PC-9 (cell line): ENCODE measurements at regions not wholly inside any gene's neighbourhood (a gene's known extent, or its start where the extent isn't known, plus 50 kb on each side); places are given as distances from the start of the nearest gene placed in this dataset.

ENCODE experiments used
- BruUV-seq: library from RNA; stranded (reverse); fragments of 400-500 nt; replicated peaks from 2 replicates; lab custom pipeline; 2021; lab: Mats Ljungman, UMichigan
- CTCF ChIA-PET: fragments of 300-600 bp; sonication (Branson Sonifier 250); formaldehyde crosslinking; loops from one replicate; lab custom pipeline; 2022; ENCODE audit warnings: antibody characterized with exemption; lab: Charles Lee
- POLR2A ChIA-PET: fragments of 300-600 bp; sonication (Branson Sonifier 250); formaldehyde crosslinking; loops from one replicate; lab custom pipeline; 2022; ENCODE audit warnings: antibody characterized with exemption; ENCODE audit not compliant: unreplicated experiment; lab: Charles Lee
- DNase-seq, 2 experiments: peaks; one replicate each; pipeline versions ENCODE4 v3.0.0 to v3.0.0-alpha.2; 2015 to 2022; ENCODE audit warnings: mixed read lengths in 1 of 2
- H2AFZ ChIP-seq: fragments of 200-600 bp; sonication (generic); 2 replicates; pipeline ENCODE4 v1.8.1; 2017; ENCODE audit warnings: antibody characterized with exemption
- H3F3A ChIP-seq: fragments of 200-600 bp; sonication (generic); 2 replicates; pipeline ENCODE4 v1.8.1; 2017; ENCODE audit warnings: antibody characterized with exemption, mild to moderate bottlenecking, low read depth; ENCODE audit not compliant: insufficient read depth
- H3K27ac ChIP-seq: fragments of 200-600 bp; sonication (generic); 2 replicates; pipeline ENCODE4 v1.6.1; 2016; ENCODE audit warnings: mixed run types
- H3K27me3 ChIP-seq: fragments of 200-600 bp; sonication (generic); 2 replicates; pipeline ENCODE4 v1.6.1; 2016; ENCODE audit warnings: low read depth, mixed run types; ENCODE audit not compliant: insufficient read depth
- H3K36me3 ChIP-seq: fragments of 200-600 bp; sonication (generic); 2 replicates; pipeline ENCODE4 v1.6.1; 2016; ENCODE audit warnings: low read depth, mixed run types
- H3K4me1 ChIP-seq: fragments of 200-600 bp; sonication (generic); replicated peaks from 2 replicates; pipeline ENCODE4 v1.6.1; 2016; ENCODE audit warnings: mixed run types; ENCODE audit not compliant: insufficient read depth
- H3K4me2 ChIP-seq: fragments of 200-600 bp; sonication (generic); 2 replicates; pipeline ENCODE4 v1.6.1; 2017; ENCODE audit warnings: mixed run types
- H3K4me3 ChIP-seq: fragments of 200-600 bp; sonication (generic); 2 replicates; pipeline ENCODE4 v1.6.1; 2016; ENCODE audit warnings: mixed run types
- H3K79me2 ChIP-seq: fragments of 200-600 bp; sonication (generic); 2 replicates; pipeline ENCODE4 v1.6.1; 2017; ENCODE audit warnings: low read depth, mixed run types
- H3K9me2 ChIP-seq: fragments of 200-600 bp; sonication (generic); 2 replicates; pipeline ENCODE4 v1.8.1; 2017; ENCODE audit warnings: mild to moderate bottlenecking; ENCODE audit not compliant: insufficient read depth
- H3K9me3 ChIP-seq: fragments of 200-600 bp; sonication (generic); 2 replicates; pipeline ENCODE4 v1.8.1; 2016; ENCODE audit warnings: low read depth; ENCODE audit not compliant: insufficient read depth
- H4K20me1 ChIP-seq: fragments of 200-600 bp; sonication (generic); 2 replicates; pipeline ENCODE4 v1.8.1; 2017; ENCODE audit not compliant: insufficient read depth
- CTCF ChIP-seq: fragments of 200-600 bp; sonication (generic); conservative IDR thresholded peaks from 2 replicates; pipeline ENCODE4 v1.6.1; 2017; ENCODE audit warnings: mixed run types, antibody characterized with exemption, mild to moderate bottlenecking, moderate library complexity
- EZH2 ChIP-seq: fragments of 200-600 bp; sonication (generic); IDR thresholded peaks from 2 replicates; pipeline ENCODE4 v1.8.0; 2017; ENCODE audit warnings: antibody characterized with exemption, low read depth
- intact Hi-C: fragments of 100-400 bp; cut with micrococcal nuclease; formaldehyde crosslinking; loops from one replicate; pipeline ENCODE4 v1.10.0; 2022; ENCODE audit not compliant: unreplicated experiment

- Histone ChIP-seq H3K9me2 (no peaks in the 10 kb centered on the region), H4K20me1 (no peaks in the 10 kb centered on the region), H3F3A (no peaks in the 10 kb centered on the region), H3K4me3 (no peak overlapping the region), H3K27me3 (no peaks in the 10 kb centered on the region), H3K27ac (no peak overlapping the region), H3K4me1 (no peaks in the 10 kb centered on the region), H3K79me2 (no peaks in the 10 kb centered on the region), H2AFZ (no peak overlapping the region), H3K36me3 (no peaks in the 10 kb centered on the region), H3K4me2 (no peak overlapping the region), H3K9me3 (no peaks in the 10 kb centered on the region)
- intact Hi-C loops: no loop called here
- CTCF ChIA-PET: no interaction called here
- no peak for DNase-seq
- BruUV-seq: no TSS peak
- POLR2A ChIA-PET: no interaction called here
- no peak for TF ChIP-seq EZH2
- TF ChIP-seq CTCF: no peak
These were observed 845.9 kb upstream of the PCDH9 start for GRCh38 chr13:68076046-68076445.

- Histone ChIP-seq H3K4me3 (no peak overlapping the region), H3F3A (no peaks in the 10 kb centered on the region), H3K27ac (no peak overlapping the region), H3K4me2 (no peak overlapping the region), H2AFZ (0 out of 2 replicates have a peak overlapping the region, but pooled peaks have one; percentile 12), H3K79me2 (no peaks in the 10 kb centered on the region), H3K27me3 (no peaks in the 10 kb centered on the region), H3K36me3 (no peaks in the 10 kb centered on the region), H3K4me1 (no peaks in the 10 kb centered on the region), H4K20me1 (no peaks in the 10 kb centered on the region), H3K9me2 (no peaks in the 10 kb centered on the region), H3K9me3 (no peaks in the 10 kb centered on the region)
- DNase-seq: no peak
- TF ChIP-seq CTCF: no peak
- no peak for TF ChIP-seq EZH2
- POLR2A ChIA-PET: no interaction called here
- CTCF ChIA-PET: no interaction called here
- intact Hi-C loops: no loop called here
- BruUV-seq: no TSS peak
These were observed 836.9 kb upstream of the PCDH9 start for GRCh38 chr13:68066879-68067513.

GRCh38 chr13:68064001-68064770 lies 834.0 kb upstream of the PCDH9 start:
- Histone ChIP-seq H4K20me1 (no peaks in the 10 kb centered on the region), H3K27me3 (no peaks in the 10 kb centered on the region), H3K4me1 (no peaks in the 10 kb centered on the region), H3F3A (no peaks in the 10 kb centered on the region), H2AFZ (no peak overlapping the region), H3K4me3 (no peak overlapping the region), H3K4me2 (no peak overlapping the region), H3K9me3 (no peaks in the 10 kb centered on the region), H3K79me2 (no peaks in the 10 kb centered on the region), H3K36me3 (no peaks in the 10 kb centered on the region), H3K27ac (no peak overlapping the region), H3K9me2 (peaks cover 4% of the 10 kb centered on the region; the same call in 1 of the 2 replicates)
- CTCF ChIA-PET: no interaction called here
- TF ChIP-seq EZH2 (no peak), CTCF (no peak)
- no TSS peak for BruUV-seq
- no peak for DNase-seq
- intact Hi-C loops: no loop called here
- POLR2A ChIA-PET: no interaction called here
